HS-5 (cell line): ENCODE measurements at regions not wholly inside any gene's neighbourhood (a gene's known extent, or its start where the extent isn't known, plus 50 kb on each side); places are given as distances from the start of the nearest gene placed in this dataset.
"Not testable (repeated sequence)": the region's sequence is repeated elsewhere in the genome, so short reads cannot be mapped to it uniquely, and the experiment has no call there.

Source experiments
- DNase-seq: peaks from one replicate; pipeline ENCODE4 v3.0.0-alpha.2; 2012; ENCODE audit warnings: low read depth

GRCh38 chr1:98119796-98120195 lies 199.0 kb upstream of the DPYD start:
- no peak for DNase-seq

- DNase-seq = no peak
Observed at GRCh38 chr1:98113811-98114210, 193.0 kb upstream of the DPYD start.

GRCh38 chr1:98112626-98113025 lies 191.8 kb upstream of the DPYD start:
- DNase-seq = no peak

GRCh38 chr1:98110674-98111073 lies 189.8 kb upstream of the DPYD start:
- DNase-seq = no peak

- not testable (repeated sequence) for DNase-seq
Observed at GRCh38 chr1:98108378-98108777, 187.5 kb upstream of the DPYD start.

- no peak for DNase-seq
Observed at GRCh38 chr1:98107256-98107655, 186.4 kb upstream of the DPYD start.

- DNase-seq = no peak
Observed at GRCh38 chr1:98104289-98104688, 183.5 kb upstream of the DPYD start.

- DNase-seq = no peak
Observed at GRCh38 chr1:98103617-98104285, 182.9 kb upstream of the DPYD start.

GRCh38 chr1:98102345-98103030 lies 181.7 kb upstream of the DPYD start:
- DNase-seq = no peak

GRCh38 chr1:98101364-98101763 lies 180.5 kb upstream of the DPYD start:
- no peak for DNase-seq

- no peak for DNase-seq
Observed at GRCh38 chr1:98099501-98099900, 178.7 kb upstream of the DPYD start.

- DNase-seq = no peak
Observed at GRCh38 chr1:98098473-98098872, 177.6 kb upstream of the DPYD start.

GRCh38 chr1:98090351-98090750 lies 169.5 kb upstream of the DPYD start:
- DNase-seq = peak; percentile 80

GRCh38 chr1:98088381-98088780 lies 167.5 kb upstream of the DPYD start:
- DNase-seq = no peak

- DNase-seq = peak; percentile 96
Observed at GRCh38 chr1:98086796-98087441, 166.1 kb upstream of the DPYD start.

GRCh38 chr1:98086156-98086555 lies 165.3 kb upstream of the DPYD start:
- no peak for DNase-seq

- DNase-seq = no peak
Observed at GRCh38 chr1:98084188-98084587, 163.4 kb upstream of the DPYD start.

GRCh38 chr1:98081944-98082343 lies 161.1 kb upstream of the DPYD start:
- DNase-seq = no peak

- DNase-seq = no peak
Observed at GRCh38 chr1:98078596-98078995, 157.8 kb upstream of the DPYD start.

GRCh38 chr1:98077691-98078090 lies 156.9 kb upstream of the DPYD start:
- no peak for DNase-seq

GRCh38 chr1:98075626-98076025 lies 154.8 kb upstream of the DPYD start:
- no peak for DNase-seq

GRCh38 chr1:98073823-98074222 lies 153.0 kb upstream of the DPYD start:
- DNase-seq = no peak

GRCh38 chr1:98073106-98073505 lies 152.3 kb upstream of the DPYD start:
- no peak for DNase-seq
